GM19099 (cell line): ENCODE measurements at regions not wholly inside any gene's neighbourhood (a gene's known extent, or its start where the extent isn't known, plus 50 kb on each side); places are given as distances from the start of the nearest gene placed in this dataset.

ENCODE experiments used
- POLR2A ChIP-seq: IDR thresholded peaks from 3 replicates; pipeline ENCODE4 v1.6.1; 2011; ENCODE audit warnings: low read depth; ENCODE audit not compliant: insufficient read length; ENCODE audit errors: extremely low read depth

- no peak for TF ChIP-seq POLR2A
These were observed 139.7 kb upstream of the CCND2 start for GRCh38 chr12:4133636-4134447.

- TF ChIP-seq POLR2A = no peak
These were observed 140.5 kb upstream of the CCND2 start for GRCh38 chr12:4133029-4133428.

GRCh38 chr12:4121506-4122020 is 152.0 kb upstream of the CCND2 start:
- TF ChIP-seq POLR2A = no peak

GRCh38 chr12:4120316-4120917 is 153.1 kb upstream of the CCND2 start:
- TF ChIP-seq POLR2A = no peak

- TF ChIP-seq POLR2A = no peak
These were observed 154.3 kb upstream of the CCND2 start for GRCh38 chr12:4119157-4119761.

- peak; percentile 55 for TF ChIP-seq POLR2A
These were observed 154.9 kb upstream of the CCND2 start for GRCh38 chr12:4118601-4119156.

GRCh38 chr12:4118017-4118510 is 155.5 kb upstream of the CCND2 start:
- peak; percentile 54 for TF ChIP-seq POLR2A

- no peak for TF ChIP-seq POLR2A
These were observed 156.1 kb upstream of the CCND2 start for GRCh38 chr12:4117386-4118016.

GRCh38 chr12:4116251-4117111 is 157.1 kb upstream of the CCND2 start:
- peak; percentile 27 for TF ChIP-seq POLR2A

GRCh38 chr12:4115570-4115969 is 158.0 kb upstream of the CCND2 start:
- no peak for TF ChIP-seq POLR2A

GRCh38 chr12:4114986-4115385 is 158.6 kb upstream of the CCND2 start:
- TF ChIP-seq POLR2A = no peak

- TF ChIP-seq POLR2A = no peak
These were observed 160.7 kb upstream of the CCND2 start for GRCh38 chr12:4112734-4113325.

GRCh38 chr12:4112290-4112689 is 161.3 kb upstream of the CCND2 start:
- no peak for TF ChIP-seq POLR2A

GRCh38 chr12:4111010-4111409 is 162.6 kb upstream of the CCND2 start:
- TF ChIP-seq POLR2A = no peak

- TF ChIP-seq POLR2A = no peak
These were observed 163.7 kb upstream of the CCND2 start for GRCh38 chr12:4109826-4110225.
